Smooth muscle cell (in vitro differentiated cells): ENCODE measurements at regions not wholly inside any gene's neighbourhood (a gene's known extent, or its start where the extent isn't known, plus 50 kb on each side); places are given as distances from the start of the nearest gene placed in this dataset.

Experiments used
- DNase-seq: peaks from one replicate; lab custom pipeline; 2025; ENCODE audit not compliant: unreplicated experiment; lab: John Stamatoyannopoulos, UW
- H2AFZ ChIP-seq: fragments of 200-600 bp; sonication (generic); 2 replicates; pipeline ENCODE4 v1.6.0; 2016; ENCODE audit warnings: antibody characterized with exemption, low read depth, mild to moderate bottlenecking
- H3F3A ChIP-seq: fragments of 200-600 bp; sonication (generic); 2 replicates; pipeline ENCODE4 v1.6.0; 2017; ENCODE audit warnings: antibody characterized with exemption, low read depth
- H3K27ac ChIP-seq: fragments of 200-600 bp; sonication (generic); 2 replicates; pipeline ENCODE4 v1.5.1; 2016; ENCODE audit warnings: low read depth, mild to moderate bottlenecking
- H3K27me3 ChIP-seq: fragments of 200-600 bp; sonication (generic); 2 replicates; pipeline ENCODE4 v1.6.1; 2016; ENCODE audit warnings: low read depth, mild to moderate bottlenecking
- H3K36me3 ChIP-seq: fragments of 200-600 bp; sonication (generic); 2 replicates; pipeline ENCODE4 v1.5.1; 2016; ENCODE audit warnings: low read depth
- H3K4me1 ChIP-seq: fragments of 200-600 bp; sonication (generic); 2 replicates; pipeline ENCODE4 v1.5.1; 2016; ENCODE audit warnings: low read depth
- H3K4me2 ChIP-seq: fragments of 200-600 bp; sonication (generic); 2 replicates; pipeline ENCODE4 v1.6.0; 2016; ENCODE audit warnings: mild to moderate bottlenecking
- H3K4me3 ChIP-seq: fragments of 200-600 bp; sonication (generic); 2 replicates; pipeline ENCODE4 v1.5.1; 2016; ENCODE audit warnings: mild to moderate bottlenecking
- H3K79me2 ChIP-seq: fragments of 200-600 bp; sonication (generic); 2 replicates; pipeline ENCODE4 v1.6.0; 2016; ENCODE audit warnings: low read depth, mild to moderate bottlenecking
- H3K9ac ChIP-seq: fragments of 200-600 bp; sonication (generic); 2 replicates; pipeline ENCODE4 v1.6.0; 2016; ENCODE audit warnings: low read depth
- H3K9me3 ChIP-seq: fragments of 200-600 bp; sonication (generic); replicated peaks from 2 replicates; pipeline ENCODE4 v1.5.1; 2016; ENCODE audit warnings: low read depth
- H4K20me1 ChIP-seq: fragments of 200-600 bp; sonication (generic); 2 replicates; pipeline ENCODE4 v1.6.0; 2016; ENCODE audit warnings: low read depth
- CTCF ChIP-seq: fragments of 200-600 bp; sonication (generic); IDR thresholded peaks from 2 replicates; pipeline ENCODE4 v1.5.1; 2017; ENCODE audit warnings: borderline replicate concordance, mild to moderate bottlenecking, antibody characterized with exemption; ENCODE audit not compliant: insufficient read depth, poor library complexity, severe bottlenecking
- WGBS: methylation state at CpG from one replicate; pipeline ENCODE4 v1.1.7; 2016; ENCODE audit warnings: low lambda C conversion rate; 5-methylcytosine and 5-hydroxymethylcytosine counted together

DNA sequence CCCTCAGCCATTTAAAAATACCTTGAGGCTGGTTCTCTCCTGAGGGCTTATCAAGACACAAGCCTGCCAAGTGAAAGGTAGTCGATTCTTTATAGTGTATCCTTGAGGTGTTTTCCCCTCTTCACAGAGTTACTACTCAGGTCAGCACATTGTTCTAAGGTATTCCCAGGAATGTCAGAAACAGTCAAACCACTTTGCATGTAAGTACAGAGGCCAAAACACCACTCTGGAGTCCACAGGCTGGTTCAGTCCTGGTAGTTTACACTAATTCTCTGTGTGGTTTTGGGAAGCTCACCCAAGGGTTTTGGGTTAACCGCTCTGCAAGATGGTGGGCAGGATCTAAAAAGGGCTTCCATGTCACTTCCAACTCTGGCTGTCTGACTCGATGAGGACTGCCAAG, 162.3 kb upstream of the PPP2R2B start:
- no peak for TF ChIP-seq CTCF
- Histone ChIP-seq H3K9ac (no peak overlapping the region), H3K79me2 (no peaks in the 10 kb centered on the region), H3K4me1 (peaks cover 5% of the 10 kb centered on the region), H3K4me2 (no peak overlapping the region), H3K27ac (no peak overlapping the region), H3K36me3 (no peaks in the 10 kb centered on the region), H2AFZ (no peak overlapping the region), H4K20me1 (no peaks in the 10 kb centered on the region), H3K4me3 (no peak overlapping the region), H3K27me3 (no peaks in the 10 kb centered on the region), H3F3A (no peaks in the 10 kb centered on the region), H3K9me3 (no peaks in the 10 kb centered on the region)
- DNase-seq: no peak
- 86% methylated on average over 3 of the region's 3 CpGs for WGBS

GRCh38 chr5:147044572-147045273, 166.2 kb upstream of the PPP2R2B start:
- Histone ChIP-seq H3K27ac (no peak overlapping the region), H3F3A (peaks cover 2% of the 10 kb centered on the region), H3K4me2 (peak overlapping the region; percentile 12), H3K36me3 (no peaks in the 10 kb centered on the region), H3K9me3 (no peaks in the 10 kb centered on the region), H3K4me3 (no peak overlapping the region), H3K9ac (no peak overlapping the region), H3K79me2 (no peaks in the 10 kb centered on the region), H2AFZ (no peak overlapping the region), H3K27me3 (no peaks in the 10 kb centered on the region), H3K4me1 (no peaks in the 10 kb centered on the region), H4K20me1 (no peaks in the 10 kb centered on the region)
- TF ChIP-seq CTCF: no peak
- no peak for DNase-seq
- WGBS: 67% methylated on average over 2 of the region's 2 CpGs

DNA sequence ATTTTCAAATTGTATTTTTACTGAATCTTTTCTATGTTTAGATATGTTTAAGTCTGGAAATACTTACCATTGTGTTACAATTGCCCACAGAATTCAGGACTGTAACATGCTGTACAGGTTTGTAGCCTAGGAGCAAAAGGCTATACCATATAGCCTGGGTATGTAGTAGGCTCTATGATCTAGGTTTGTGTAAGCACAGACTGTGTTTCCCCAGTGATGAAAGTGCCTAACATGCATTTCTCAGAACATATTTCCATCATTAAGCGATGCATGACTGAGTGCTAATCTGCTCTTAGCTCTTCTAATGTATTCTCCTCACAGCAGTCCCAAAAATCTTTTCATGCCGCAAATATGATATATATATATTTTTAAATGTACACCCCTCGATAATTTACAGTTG, 166.7 kb upstream of the PPP2R2B start:
- no peak overlapping the region for H3K9ac ChIP-seq
- H3K4me2 ChIP-seq: no peak overlapping the region
- H3K79me2 ChIP-seq: no peaks in the 10 kb centered on the region
- no peaks in the 10 kb centered on the region for H3K4me1 ChIP-seq
- DNase-seq: no peak
- no peak overlapping the region for H2AFZ ChIP-seq
- no peaks in the 10 kb centered on the region for H3K9me3 ChIP-seq
- H3K27ac ChIP-seq: no peak overlapping the region
- no peaks in the 10 kb centered on the region for H3K27me3 ChIP-seq
- H4K20me1 ChIP-seq: no peaks in the 10 kb centered on the region
- 91% methylated on average over 3 of the region's 3 CpGs for WGBS
- no peak for TF ChIP-seq CTCF
- no peaks in the 10 kb centered on the region for H3K36me3 ChIP-seq
- H3K4me3 ChIP-seq: no peak overlapping the region
- peaks cover 2% of the 10 kb centered on the region for H3F3A ChIP-seq

DNA sequence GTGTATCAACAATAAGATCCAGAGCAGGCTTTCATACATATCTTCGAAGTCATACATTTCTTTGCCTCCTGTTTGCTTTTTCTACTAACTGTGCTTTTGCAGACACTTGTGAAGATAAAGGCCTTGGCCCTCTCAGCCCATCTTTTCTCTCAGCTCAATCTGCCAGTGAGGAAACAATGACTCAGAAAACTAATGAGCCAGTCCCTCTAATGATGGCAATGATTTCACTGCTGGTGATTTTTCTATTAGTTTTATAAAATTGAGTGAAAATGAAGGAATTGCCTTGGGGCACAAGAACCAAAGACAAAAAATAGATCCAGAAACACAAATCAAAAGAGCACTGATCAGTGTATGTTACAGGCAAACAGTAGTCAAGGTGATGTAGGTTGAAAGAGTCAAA, 167.7 kb upstream of the PPP2R2B start:
- no peak for TF ChIP-seq CTCF
- Histone ChIP-seq H3K9me3 (no peaks in the 10 kb centered on the region), H2AFZ (no peak overlapping the region), H3F3A (peaks cover 2% of the 10 kb centered on the region), H3K27ac (no peak overlapping the region), H3K36me3 (no peaks in the 10 kb centered on the region), H3K4me3 (no peak overlapping the region), H4K20me1 (no peaks in the 10 kb centered on the region), H3K9ac (no peak overlapping the region), H3K4me2 (no peak overlapping the region), H3K79me2 (no peaks in the 10 kb centered on the region), H3K27me3 (no peaks in the 10 kb centered on the region), H3K4me1 (no peaks in the 10 kb centered on the region)
- 48% methylated on average over 1 of the region's 1 CpG for WGBS
- no peak for DNase-seq
